ENCODE measurements at regions not wholly inside any gene's neighbourhood (a gene's known extent, or its start where the extent isn't known, plus 50 kb on each side); places are given as distances from the start of the nearest gene placed in this dataset.

DNA sequence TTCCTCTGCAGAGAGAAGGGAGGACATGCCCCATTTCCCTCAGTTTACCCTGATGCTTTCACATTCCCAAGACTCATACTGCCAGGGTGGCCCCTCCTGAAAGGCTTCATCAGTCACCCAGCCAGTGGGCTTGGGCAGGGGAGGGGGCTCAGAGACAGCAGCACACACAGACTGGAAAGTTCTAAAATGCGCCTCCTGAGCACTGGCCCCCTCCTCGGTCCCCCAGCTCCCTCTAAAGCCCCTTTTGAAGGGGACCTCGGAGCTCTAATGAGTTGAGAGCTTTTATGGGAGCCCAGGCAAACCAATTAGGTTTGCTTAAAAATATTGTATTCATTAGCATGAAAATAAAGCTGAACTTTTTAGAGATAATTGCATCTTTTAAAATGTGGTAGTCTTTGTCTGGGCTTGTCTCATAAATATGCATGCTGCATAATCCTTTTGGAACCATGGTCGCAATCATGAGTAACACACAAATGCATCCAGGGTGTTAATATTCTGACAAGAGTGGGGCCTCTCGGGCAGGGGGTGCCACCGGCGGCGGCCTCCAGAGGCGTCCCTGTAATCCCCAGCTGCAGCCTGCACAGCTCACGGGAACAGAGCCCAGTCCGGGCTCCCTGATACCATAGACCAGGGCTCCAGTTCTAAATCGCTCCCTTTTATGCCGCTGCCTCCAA lies 78.5 kb downstream of the RPLP1 start:
- DNase-seq: no peak

DNA sequence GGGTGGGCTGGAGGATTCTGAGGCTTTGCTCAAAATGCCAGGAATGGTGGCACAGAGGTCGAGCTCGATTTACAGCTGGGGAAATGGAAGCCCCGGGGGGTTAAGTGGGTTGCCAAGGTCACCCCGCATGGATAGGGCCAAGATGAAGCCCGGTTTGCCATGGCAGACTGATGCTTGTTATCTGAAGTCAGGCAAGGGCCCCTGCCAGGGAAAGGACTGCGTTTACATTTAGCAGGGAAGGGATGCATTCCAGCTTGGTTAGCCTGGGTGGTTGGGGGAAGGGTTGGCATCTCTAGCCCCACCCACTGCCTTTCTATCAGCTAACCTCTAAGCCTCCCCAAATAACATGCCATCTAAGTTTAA lies 79.0 kb downstream of the RPLP1 start:
- DNase-seq: no peak

DNA sequence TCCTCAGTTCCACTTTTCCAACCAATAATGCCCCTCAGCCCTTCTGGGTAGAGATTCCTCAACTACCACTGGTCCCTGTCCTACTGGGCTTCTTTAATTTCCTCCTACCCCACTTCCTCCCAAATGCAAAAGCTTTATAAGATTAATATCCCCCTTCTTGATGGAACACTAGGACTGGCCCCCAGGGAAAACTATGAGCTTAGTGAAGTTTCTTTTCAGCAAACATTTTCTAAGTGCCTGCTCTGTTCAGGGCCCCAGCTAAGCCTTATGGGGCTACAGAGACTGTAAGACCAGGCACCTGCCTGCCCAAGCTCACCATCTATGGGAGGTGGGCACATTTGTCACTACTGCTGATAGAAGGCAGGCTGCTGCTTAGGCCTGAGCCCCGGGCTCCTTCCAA lies 79.4 kb downstream of the RPLP1 start:
- no peak for DNase-seq

DNA sequence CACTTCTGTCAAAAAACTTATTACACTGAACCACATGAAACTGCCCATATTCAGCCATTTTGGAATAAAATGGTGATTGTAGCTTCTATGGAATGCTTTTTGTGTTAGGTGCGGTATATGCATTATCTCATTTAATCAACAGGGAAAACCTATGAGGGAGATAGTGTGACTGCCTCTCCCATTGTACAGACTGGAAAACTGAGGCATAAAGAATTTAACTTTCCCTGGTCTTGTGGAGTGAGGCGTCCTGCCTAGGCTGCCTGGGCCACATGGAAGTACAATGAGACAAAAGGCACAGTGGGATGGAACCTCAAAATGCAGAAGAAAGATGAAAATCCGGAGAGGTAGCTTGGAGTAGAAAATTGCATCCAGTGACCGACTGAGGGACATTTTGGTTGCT lies 80.2 kb downstream of the RPLP1 start:
- no peak for DNase-seq

DNA sequence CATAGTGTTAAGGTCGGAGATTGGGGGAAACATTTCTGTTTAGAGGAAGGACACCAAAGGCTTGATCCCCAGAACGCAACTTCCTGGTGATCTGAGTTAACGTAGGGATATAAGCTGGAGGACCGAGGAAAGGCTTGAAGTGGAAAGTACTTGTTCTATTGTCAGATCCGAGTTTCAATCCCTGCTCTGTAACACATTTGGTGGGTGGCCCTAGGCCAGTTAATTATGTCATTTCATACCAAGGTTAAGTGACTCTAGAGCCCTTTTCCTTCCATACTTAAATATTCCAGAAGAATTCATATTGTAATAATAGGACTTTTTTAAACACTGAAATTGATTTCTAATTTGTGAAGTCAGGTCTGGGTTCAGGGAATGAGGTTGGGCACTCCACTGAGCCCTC lies 80.9 kb downstream of the RPLP1 start:
- no peak for DNase-seq

DNA sequence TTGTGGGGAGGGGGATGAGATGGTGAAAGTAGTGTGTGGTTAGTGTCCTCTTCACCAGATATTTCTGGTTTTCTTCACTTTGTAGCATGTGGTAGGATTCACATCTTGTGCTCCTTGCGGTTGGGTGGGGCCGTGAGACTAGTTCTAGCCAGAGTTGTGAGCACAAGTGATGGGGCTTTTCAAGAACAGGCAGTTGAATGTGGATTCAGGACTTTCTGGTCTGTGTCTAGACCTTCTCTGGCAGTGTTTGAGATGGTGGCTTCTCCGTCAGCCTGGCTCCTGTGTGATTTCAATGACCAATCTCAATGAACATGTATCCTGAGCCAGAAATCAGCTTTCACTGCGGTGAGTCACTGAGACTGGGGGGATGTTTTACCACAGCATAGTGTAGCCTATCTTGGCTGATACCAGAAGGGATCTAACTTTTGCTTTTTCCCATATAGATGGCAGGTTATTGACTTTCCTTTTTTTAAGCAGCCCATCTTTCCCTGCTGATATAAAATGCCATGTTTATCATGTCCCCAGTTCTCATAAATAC lies 82.6 kb downstream of the RPLP1 start:
- DNase-seq: no peak

DNA sequence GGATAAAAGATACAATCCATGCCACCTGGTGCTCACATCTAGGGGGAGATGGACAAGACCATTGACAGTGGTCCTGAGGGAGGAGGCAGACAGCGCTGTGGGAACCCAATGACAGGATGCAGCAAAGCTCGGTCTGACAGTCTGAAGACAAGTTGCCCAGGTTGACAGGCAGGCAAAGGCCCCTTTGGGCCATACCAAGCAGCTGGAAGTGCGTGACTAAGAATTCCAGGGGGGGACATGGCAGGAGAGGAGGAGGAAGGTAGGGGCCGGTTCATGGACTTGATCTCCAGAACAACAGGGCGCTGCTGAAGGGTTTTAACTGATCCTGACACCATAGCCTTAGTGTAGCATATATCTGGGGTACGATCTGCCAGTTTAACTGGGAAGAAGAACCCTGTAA lies 83.4 kb downstream of the RPLP1 start:
- no peak for DNase-seq

DNA sequence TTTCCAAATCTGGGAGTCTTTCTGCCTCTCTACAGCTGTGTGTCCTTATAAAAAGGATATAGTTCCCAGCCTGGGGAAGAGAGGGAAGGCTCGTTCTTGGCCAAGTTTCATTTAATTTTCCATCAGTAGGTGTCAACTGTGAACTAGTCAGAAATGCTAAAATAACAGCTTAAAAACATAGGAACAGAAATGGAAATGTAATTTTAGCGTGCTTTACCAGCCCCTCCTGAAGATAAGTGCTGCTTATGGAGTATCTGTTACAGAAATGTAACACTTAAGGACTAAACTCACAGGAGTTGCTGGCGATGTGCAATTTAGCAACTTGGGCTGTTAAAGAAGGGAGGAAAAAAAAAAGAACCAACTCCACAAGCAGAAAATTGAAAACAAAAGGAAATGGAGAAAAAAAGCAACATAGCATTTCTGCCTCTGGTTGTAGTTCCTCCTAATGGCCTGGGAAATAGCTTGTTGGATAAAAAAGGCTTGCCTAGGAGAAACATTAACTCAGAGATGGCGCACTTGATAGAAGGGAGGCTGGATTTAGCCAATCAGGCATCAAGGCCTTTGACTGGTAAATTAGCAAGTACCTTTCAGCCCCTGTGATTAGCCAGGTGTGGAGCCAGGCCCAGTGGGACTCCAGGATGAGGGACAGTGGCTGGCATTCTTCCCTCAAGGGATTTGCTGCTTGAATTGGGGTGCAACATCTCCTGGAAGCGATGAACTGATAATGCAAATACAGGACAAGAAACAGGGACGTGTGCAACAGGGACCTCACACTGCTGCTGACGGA lies 84.3 kb downstream of the RPLP1 start:
- no peak for DNase-seq

DNA sequence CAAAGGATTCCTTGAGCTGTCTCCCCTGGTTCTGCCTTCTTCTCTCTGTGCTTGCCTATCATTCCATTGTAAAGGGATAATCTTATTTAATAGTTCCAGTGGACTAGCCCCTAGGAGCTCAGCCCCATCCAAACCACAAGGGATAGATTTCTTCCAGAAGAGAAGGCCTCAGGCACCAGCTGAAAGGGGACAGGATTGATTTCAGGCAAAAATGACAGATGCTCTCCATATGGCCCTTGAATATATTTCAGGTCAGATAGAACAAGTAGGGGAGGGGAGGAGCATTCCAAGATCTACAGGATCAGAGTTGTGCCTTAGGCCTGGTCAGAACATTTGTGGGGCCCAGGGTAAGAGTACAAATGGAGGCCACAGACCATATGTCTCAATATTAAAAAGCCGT lies 85.3 kb downstream of the RPLP1 start:
- no peak for DNase-seq

DNA sequence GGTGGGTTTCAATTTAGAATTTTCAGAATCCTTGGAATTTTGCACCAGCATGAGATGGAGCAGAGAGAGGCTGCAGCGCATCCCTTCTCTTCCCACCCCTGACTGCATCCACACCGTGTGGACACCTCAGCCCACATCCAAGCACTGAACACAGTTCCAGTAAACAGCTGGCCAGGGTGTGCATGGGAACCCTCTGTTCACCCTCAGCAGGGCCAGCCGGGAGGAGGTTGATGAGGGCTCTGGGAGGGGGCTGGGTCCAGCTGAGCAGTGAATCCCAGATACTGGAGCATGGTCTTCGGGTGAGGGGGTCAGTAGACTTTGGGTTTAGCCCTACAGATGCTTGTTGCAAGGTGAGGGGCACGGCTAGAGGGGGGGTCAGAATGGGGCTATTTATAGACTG lies 85.8 kb downstream of the RPLP1 start:
- DNase-seq: no peak

DNA sequence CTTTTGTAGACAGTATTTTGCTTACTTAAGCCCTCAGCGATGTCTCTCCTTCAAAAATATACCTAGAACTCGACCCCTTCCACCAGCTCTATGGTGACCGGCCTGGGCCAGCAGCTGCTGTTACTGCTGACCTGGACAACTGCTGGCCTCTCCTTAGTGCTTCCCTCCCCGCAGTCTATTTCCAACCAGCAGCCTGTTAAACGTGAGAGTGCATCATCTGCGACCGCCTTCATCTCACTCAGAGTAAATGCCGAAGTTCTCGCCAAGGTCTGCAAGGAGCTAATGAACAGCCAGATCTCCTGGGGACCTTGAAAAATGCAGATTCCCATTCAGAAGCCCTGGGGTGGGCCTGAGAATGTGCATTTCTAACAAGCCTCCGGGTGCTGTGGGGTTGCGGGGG lies 86.7 kb downstream of the RPLP1 start:
- no peak for DNase-seq

DNA sequence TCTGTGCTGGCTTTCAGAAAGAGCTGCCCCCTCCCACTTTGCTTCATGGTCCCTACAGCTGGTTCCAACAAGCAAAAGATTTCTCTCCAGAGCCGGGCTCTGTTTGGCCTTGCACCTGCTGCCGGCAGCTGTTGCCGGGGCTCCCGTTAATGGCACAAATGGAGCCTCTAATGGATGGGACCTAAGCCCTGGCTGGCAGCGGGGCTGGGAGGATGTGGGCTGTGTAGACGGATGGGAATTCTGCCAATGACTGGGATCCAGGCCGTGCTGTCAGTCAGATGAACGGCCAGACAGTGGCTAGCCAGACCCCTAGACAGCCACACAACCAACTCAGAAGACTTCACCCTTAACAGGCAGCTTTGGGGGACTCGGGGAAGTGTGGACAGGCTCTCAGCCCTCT lies 88.0 kb downstream of the RPLP1 start:
- DNase-seq: no peak

DNA sequence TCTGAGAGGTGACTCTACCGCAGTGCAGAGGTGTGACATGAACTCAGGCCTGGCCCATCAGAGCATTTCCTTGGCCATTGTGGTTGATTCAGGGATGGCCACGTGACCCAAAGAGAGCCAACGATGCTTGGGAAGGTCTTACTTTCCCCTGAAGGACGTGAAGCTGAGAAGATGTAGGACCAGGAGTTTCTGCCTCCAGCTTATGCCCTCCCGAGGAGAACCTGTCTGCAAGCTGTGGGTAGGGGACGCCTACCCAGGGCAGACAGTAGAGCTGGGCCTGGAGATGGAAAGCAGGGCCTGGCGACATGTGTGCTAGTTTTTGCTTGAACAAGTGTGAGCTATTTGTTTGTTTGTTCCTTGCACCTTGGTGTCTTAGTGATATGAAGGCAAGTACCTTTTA lies 89.4 kb downstream of the RPLP1 start:
- no peak for DNase-seq

DNA sequence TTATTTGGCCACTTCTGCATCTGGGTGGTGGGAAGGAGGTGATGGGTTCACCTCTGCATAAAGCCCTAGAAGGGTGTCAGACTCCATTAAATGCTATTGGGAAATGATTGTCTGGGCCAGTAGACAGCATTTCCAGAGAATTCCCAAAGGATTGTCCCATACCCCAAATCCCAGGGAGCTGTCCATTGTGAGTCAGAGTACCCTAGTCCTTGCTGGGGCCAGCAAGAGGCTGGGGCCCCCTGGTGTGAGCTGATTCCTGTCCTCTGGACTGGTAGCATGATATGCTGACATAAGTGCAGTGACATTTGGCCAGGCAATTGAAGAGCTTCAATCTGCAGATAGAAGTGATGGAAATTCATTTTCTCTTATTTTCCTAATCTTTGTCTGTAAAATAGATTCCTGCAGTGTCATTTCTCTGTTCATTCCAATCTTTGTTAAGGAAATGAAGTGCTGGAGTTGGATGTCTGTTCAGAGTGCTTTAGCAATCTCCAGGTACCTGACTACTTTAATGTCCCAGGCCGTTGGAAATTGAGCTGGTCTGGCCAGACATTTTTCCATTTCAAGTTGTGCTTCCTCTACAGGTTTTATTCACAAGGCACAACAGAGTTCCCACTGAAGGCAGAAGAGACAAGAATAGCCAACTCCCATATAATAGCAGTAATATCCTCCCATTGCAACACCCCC lies 91.2 kb downstream of the RPLP1 start:
- DNase-seq: no peak

DNA sequence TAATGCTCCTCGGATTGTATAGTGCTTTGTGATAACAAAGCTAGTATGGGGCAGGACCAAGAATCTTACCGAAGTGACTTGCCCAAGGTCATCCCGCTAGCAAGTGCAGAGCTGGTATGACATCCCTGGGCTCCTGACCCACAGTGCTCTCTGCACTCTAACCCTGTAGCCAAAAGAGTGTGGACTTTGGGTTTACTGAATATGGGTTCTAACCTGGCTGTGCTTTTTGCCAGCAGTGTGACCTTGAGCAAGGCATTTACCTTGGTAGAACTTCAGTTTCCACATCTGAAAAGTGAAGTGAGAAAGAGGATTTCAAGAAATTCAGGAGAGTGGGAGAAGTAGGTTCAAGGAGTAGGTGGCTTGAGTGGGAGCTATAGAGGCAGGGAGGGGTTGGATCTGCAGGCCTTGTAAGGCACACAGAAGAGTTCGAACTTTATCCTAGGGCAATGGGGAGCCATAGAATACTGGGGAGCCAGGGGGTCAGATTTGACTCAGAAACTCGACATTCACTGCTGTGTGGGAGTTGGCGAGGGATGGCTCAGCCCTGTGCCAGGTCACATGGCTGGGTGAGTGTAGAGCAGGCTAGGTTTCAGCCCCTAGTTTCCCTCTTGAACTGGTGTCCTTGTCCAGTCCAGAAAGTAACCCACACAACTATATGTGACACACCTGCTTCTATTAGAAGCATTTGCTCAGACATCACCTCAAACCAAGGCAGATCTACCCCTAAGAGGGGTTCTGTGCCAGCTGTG lies 91.9 kb downstream of the RPLP1 start:
- DNase-seq: no peak

DNA sequence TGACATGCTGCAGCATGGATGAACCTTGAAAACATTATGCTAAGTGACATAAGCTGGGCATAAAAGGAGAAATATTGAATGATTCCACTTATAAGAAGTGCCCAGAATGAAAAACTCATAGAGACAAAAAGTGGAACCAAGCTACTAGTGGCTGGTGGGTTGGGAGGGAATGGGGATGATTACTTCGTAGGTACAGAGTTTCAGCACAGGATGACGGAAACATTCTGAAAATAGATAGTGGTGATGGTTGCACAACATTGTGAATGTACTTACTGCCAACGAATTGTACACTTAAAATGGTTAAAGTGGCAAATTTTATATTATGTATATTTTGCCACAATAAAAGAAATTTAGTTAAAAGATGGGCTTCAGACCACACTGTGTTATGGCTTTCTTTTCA lies 93.6 kb downstream of the RPLP1 start:
- no peak for DNase-seq

DNA sequence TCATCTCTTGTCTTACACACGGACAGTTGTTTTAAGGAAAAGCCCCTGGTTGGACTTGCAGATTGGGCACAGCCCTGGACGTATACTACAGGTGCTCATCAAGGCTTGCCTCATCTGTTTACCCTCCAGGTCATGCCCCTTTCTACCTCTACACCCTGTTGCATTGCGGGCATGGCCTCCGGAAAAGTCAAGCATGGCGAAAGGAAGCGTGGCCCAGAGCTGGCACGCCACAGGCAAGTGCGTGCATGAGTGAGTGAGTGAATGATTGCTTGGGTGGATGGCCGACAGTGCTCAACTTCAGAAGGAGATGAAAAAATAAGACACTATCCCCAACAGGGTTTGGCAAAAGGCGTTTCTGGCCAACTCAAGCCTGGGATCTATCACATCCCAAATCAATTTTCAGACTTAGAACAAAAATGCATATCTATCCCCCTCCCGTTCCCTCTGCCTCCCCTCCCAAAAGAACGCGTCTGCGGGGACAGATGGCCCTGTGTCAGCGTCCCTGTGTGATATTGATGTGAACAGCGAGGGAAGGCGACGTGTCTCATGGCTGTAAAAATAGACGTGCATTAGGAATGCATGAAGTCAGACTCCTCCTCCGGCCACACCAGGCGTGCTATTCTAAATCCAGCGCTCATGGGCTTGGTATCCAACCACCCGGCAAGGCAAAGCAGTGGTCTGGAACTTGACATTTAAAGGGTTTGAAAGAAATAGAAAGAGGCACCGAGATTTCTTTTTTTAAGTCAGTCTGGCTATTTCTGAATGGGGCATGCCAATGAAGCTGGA lies 96.0 kb downstream of the RPLP1 start:
- no peak for DNase-seq

DNA sequence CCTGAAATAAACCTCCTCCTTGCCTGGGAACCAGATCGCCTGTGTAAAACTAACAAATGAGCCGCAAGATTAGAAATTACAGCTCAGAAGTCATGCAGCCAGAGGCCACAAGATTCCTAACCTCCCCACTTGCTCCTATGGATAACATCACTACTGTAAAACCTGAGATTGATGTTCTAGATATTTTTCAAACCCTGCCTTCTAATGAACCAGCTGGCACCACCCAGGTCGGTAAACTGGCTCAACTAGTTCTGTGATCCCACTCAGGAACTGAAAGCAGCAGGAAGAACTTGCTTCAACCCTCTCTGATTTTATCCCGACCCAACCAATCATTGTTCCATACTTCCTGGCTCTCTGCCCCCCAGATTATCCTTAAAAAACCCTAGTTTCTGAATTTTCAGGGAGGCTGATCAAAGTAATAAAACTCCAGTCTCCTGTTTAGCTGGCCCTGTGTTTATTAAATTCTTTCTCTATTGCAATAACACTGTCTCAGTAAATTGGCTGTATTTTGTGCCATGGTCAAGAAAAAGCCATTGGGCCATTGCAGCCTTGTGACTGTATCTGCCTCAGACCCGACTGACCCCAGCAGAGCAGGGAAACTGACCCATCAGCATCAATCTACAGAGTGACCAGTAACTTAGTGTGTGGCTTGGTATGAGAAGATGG lies 98.9 kb downstream of the RPLP1 start:
- no peak for DNase-seq

DNA sequence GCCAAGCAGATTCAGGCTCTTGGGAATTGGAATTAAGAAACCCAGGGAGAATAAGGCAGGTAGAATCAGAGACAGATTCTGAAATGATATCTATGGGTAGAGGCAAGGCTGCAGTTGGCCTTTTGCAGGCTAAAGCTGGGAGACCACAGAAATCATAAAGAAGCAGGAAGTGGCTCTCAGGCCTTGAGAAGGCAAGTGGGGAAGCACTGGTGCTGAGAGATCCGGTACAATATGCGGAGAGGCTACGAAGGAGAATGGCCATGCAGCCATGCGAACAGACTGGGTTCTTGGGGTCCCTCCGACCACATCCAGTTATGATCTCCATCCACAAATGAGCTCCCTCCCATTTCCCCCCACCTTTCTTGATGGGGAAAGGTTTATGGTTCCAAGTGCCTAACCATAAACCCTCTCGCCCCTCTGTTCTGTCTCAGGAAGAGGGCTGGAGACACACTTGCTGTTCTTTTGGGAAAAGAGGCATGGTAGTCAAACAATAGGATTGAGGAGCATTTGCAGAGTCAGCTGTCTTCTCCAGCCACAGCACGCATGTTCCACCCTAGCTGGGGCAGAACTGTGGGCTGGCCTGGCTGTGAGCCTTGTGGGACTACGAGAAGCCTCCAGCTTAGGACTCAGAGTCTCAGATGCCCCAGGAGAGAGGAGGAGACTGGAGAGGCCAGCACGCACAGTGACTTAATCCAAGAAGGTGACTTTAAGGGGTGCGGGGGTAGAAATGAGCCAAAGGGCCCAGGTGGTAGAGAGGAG lies 99.6 kb downstream of the RPLP1 start:
- DNase-seq: no peak

DNA sequence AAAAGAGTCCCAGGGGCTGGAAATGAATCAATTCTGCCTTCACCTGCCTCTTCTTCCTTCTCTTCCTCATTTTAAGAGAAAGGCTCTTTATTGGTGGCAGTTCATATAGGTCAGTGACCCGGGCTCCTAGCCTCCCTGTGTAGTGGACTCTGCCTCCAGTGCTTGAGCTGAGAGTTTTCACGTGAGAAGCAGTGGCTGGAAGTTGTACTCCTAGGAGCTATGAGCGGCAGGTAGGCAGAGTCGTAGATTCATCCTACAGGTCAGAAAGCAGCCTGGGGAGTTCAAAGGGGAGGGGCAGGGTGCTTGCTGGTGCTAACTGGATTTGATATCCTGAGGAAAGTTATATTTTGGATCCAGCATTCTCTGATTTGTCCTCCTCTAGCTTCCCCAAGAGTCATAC lies 101.1 kb downstream of the RPLP1 start:
- no peak for DNase-seq
